HCEC 1CT (cell line): ENCODE measurements at regions not wholly inside any gene's neighbourhood (a gene's known extent, or its start where the extent isn't known, plus 50 kb on each side); places are given as distances from the start of the nearest gene placed in this dataset.
A peak's percentile ranks its signal among the peaks of the same experiment; 100 is the strongest.

ENCODE experiments used
- DNase-seq: peaks from one replicate; pipeline ENCODE4 v3.0.0-alpha.2; 2017

GRCh38 chr17:79340333-79341221, 266.0 kb downstream of the ENGASE start:
- no peak for DNase-seq

GRCh38 chr17:79339321-79339720, 264.7 kb downstream of the ENGASE start:
- DNase-seq = no peak

DNA sequence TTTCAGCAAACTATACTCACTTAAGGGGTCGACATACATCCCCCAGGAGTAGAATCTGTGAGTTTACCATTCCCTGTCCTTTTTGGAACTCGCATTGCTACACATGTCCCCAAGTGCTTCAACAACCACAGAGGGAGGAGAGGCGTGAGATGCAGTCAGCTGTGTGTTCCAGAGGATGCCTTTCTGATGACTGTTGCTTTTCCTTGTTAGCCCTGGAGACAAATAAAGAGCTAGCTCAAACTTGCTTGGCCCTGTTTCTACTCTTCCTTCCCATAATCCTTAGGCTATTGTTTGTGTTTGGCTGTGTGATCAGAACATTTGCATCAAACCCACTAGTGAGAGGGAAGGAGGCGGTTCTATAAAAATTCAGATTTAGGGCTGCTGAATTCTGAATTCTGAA, 264.0 kb downstream of the ENGASE start:
- DNase-seq = peak; percentile 35

DNA sequence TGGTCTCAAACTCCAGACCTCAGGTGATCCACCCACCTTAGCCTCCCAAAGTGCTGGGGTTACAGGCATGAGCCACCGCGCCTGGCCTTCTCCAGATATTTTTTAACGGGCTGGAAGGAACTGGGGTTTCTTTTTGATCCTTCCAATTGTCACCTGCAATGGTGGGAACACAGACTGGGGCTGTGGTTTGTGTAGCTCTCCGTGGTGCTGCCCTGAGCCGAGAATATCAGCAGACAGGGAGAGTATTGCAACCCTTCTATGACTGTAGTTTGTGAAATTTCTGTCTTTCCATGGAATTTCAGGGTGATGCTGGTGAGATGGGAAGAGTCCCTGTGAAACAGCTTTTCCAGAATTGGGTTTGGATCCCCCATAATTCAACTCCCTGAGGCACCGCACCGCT, 263.5 kb downstream of the ENGASE start:
- no peak for DNase-seq

DNA sequence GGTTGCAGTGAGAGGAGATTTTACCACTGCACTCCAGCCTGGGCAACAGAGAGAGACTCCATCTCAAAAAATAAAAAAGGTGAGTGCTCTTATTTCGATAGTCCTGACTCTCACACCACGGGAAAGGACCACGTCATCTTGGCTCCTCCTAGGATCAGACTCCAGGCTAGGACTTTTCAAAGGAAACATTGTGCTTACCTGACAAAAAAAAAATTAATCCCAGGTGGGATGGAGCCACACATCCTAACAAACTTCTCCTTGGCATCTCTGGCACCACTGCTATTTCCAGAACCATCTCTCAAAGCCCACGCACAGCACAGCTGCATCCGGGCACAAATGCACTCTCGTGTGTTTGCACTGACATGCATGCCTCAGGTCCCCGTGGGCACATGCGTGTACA, 262.4 kb downstream of the ENGASE start:
- DNase-seq = no peak

DNA sequence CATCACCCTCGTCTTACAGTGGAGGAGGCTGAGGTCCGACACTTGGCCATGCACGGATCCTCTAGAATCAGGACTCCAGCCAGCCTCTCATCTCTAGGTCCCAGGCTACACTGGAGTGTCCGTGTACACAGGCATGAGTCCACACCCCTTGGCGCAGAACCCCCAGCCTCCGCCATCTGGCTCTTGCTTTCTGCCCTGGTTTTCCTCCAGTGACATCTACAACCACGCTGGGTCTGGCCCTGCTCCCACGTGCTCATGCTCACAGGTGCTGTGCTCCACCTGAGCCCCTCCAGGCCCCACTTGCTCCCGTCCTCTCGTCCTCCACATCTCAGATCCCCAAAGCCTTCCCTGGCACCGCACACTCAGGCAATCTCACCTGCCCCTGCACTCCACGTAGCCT, 260.8 kb downstream of the ENGASE start:
- no peak for DNase-seq

GRCh38 chr17:79332011-79332554, 257.5 kb downstream of the ENGASE start:
- DNase-seq = no peak

DNA sequence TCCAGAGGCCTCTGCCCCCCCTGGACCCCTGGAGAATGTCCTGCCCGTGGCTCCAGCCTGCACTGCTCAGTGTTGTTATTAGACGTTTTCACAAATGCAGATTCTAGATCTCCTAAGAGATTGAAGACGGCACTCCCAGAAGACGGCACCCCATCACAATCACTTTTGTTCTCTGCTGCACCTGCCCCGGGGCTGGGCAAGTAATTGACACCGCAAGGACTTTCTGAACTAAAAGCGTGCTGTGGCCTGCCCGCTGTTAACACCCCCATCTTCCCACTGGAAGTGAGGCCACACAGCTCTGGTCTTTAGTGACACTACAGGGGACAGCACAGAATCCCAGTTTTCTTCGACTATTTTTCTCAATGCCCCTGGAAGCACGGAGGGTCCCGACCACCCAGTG, 256.9 kb downstream of the ENGASE start:
- DNase-seq = no peak

DNA sequence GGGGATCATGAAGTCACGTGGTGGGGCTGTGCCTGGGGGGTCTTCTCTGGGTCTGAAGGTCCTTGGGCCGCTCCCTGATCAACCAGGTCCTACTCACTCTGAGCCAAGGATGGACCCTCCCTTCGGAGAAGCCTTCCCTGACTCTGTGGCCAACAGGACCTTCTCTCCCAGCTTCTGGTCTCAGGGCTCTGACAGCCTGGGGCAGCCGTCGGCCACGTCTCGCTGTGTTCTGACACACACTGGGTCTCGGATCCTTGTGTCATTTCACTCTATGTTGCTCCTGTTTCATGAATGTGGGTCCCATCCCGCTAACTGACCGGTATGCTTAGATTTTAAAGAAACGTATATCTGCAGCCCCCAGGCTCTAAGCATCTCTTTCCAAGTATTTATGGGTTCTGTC, 256.1 kb downstream of the ENGASE start:
- DNase-seq = no peak

DNA sequence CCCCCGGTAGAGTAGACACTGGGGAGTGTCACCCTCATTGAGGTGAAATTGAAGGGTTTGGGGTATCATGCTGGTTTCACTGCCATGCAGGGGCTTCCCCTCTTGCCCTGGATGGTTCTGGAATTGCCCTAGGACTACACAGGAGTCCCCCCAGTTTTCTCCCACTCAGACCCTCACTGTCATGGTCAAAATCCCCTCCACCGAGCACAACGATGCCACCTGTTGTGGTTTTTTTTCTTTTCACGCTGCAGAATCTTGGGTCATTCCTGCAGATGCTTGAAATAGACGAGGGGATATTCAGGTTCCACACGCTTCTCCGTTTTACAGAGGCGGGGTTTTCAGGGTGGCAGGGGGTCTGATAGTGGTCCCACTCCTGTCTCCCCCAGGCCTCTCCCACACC, 255.6 kb downstream of the ENGASE start:
- no peak for DNase-seq

- DNase-seq = no peak
Measured at GRCh38 chr17:79326814-79327213, 252.2 kb downstream of the ENGASE start.

DNA sequence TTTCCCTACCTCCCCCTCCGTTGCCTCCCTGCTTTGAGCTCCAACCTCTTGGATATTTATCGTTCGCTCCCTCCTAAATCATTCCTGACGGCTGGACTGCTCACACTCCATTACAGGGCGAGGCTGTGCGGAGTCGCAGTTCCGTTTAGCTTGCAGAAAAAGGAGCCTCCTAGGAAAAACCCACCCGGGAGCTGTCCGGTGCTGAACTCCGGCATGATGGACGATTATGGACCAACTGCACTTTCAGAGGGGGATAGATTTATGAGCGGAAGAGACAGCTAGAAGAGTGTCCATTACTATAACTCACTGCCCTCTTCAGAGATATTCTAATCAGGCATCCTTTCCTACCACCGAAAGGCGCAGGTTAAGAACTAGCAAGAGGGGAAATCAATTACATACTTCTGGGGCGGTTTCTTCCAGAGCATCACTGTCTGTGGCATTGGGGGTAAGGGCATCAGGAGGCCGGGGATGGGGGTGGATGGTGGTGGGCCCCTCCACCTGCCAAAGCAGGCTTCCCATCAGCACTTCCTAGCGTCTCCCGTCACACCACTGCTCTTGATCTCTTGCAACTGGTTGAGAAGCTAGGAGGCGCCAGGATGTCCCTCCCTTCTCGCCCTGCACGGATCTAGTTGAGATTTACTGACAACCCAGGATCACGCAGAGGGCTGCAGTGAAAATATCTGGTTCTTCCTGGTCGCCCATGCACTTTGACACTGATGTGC, 251.2 kb downstream of the ENGASE start:
- DNase-seq = no peak

DNA sequence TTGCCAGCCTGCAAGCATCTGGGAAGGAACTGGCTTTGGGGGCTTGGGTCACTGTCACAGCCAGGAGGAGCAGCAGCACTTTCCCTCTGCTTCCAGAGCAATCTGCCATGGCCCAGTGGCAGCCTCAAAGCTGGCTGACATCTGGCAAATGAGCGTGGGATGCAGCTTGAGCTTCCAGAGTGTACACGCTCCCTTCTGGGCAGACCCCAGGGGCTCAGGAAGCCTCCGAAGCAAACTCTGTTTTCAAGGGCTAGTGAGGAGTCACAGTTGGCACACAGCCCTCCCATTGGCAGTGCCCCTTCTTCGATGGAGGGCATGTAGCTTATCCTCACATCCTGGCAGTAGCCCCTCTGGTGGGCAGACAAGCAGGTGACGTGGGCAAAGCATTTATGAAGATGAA, 249.6 kb downstream of the ENGASE start:
- no peak for DNase-seq

DNA sequence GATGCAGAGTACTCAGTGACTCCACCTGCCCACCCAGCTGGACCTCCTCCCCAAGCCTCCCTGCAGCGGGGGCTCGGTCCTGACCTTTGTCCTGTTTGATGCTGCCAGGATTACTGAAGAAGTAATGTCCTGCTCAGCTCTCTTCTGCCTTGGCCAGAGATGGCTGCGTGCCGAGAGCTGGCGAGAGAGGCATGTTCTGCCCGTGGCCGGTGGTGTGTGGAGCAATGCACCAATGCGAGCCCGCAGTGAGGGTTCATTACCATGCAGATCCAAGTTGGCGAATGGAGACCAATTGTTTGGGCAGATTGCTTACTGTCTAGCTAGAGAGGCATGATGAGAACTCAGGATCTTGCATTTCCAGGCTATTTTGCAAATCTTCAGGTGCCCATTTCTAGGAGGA, 248.9 kb downstream of the ENGASE start:
- DNase-seq = no peak

- no peak for DNase-seq
Measured at GRCh38 chr17:79322211-79323123, 247.8 kb downstream of the ENGASE start.

DNA sequence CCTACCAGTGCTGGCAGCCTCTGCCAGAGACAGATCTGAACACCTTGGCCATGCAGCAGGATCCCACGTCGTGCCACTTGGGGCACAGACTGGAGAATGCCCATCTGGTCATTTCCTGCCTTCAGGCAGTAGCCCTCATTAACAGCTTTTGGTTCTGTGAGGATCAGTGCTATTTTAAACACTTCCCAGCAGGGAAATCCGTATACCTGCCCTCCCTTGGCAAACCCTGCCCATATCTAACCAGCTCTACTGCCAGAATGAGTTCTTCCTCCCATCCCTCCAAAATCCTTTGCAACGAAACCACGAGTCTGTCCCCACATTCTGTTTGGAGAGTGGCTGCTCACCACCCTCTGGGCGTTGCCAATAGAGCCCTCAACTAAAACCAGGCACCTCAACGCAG, 245.7 kb downstream of the ENGASE start:
- no peak for DNase-seq

DNA sequence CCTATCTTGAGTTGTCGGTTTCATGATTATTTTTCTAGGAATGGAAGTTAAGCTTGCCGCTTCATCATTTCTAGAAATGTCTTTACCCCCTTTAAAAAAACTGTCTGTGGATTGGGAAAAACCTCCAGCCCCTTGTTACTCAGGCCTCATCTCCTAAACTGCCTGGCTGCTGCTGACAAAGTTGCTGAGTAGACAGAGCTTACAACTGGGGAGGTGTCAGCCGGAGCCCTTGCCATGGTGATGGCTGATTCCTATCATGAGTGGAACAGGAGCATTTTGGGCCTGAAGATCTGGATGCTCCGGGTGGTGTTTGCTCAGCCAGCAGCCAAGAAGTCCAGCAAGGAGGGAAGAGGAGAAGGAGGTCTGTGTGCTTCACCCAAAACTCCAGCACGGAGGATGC, 243.3 kb downstream of the ENGASE start:
- no peak for DNase-seq

DNA sequence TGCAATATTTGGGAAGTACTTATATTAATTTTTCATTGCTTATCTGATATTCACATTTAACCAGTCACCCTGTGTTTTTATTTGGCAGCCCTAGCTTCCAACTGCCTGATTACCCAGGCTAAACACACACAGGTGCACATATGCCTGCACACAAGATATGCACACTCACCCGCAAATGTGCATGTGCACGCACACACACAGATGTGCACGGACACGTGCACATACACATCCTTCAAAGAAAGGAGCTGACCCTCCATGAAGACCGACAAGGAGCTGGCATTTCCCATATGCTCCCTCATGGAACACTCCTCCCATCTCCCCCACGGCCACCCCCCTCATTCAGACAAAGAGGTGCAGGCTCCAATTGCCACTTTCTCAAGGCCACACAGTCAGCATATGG, 242.2 kb downstream of the ENGASE start:
- no peak for DNase-seq

DNA sequence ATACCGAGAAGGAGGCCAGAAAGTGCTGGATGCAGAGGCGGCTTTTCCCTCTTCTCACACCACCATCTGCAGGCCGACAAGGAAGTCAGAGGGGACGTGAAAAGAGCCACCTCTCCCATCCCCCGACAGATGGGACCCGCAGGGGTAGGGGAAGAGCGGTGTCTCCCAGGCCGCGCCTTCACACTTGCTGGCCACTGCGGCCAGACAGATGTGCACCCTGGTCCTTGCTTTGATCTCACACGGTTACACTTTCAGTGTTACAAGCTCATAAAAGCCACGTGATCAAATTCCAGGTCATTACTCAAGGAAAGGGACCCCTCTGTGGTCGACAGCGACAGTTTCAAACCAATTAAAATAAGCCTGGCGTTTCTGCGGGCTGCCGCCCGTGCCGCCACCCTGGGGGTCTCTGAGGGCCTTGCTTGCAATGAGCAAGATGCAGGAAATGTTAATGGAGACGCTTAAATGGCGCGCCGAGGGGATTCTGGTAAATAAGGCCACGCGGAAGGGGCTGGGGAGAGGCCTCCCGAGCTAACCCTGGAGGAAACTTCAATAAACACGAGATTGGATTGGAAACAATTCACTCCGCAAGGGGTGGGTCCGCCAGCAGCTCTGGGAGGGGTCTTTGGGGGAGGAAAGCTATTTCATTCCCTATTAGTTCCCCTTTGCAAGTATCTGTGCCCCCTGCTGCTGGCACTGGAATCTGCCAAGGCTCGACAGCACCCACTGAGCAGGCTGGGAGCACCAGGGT, 240.9 kb downstream of the ENGASE start:
- DNase-seq = no peak

DNA sequence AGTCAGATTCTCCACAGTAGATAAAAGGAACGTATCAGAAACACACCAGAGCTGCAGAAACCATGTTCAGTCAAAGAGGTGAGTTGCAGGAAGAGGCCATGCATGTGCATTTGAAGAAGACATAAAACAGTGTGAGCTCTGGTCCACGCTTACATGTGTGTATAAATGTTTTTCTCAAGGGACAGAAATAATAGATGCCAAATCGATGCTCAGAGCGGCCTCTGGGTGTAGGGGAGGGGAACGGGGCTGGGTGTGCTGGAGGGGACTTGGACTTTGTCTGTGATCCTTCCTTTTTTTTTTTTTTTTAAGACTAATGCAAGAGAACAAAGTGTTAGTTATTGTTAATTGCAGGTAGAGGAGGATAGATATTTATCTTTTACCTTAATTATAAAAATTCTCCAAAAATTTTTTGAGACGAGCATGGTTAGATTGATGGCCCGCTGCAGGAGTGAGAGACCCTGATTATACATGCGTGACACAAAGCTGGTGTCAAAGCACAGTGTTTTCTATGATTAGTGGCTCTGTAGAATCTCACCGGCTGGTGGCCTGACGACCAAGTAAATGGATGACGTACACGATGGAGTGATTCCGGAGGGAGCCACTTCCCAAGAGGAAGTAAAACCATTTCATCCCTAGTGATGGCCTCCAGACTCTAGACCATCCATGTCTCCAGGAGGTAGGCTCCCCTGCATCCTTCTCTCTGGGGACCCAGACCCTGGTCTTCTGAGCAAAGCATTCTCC, 240.2 kb downstream of the ENGASE start:
- DNase-seq = no peak

GRCh38 chr17:79311373-79311772, 236.7 kb downstream of the ENGASE start:
- DNase-seq = no peak
